Activated CD4-positive, alpha-beta T cell treated with anti-CD3 and anti-CD28 coated beads, Interleukin-2, amount 50 U/mL, for 1 hour (primary cell): ENCODE measurements at regions not wholly inside any gene's neighbourhood (a gene's known extent, or its start where the extent isn't known, plus 50 kb on each side); places are given as distances from the start of the nearest gene placed in this dataset.

Experiments used
- DNase-seq: peaks from one replicate; pipeline ENCODE4 v3.0.0-alpha.2; 2020

DNA sequence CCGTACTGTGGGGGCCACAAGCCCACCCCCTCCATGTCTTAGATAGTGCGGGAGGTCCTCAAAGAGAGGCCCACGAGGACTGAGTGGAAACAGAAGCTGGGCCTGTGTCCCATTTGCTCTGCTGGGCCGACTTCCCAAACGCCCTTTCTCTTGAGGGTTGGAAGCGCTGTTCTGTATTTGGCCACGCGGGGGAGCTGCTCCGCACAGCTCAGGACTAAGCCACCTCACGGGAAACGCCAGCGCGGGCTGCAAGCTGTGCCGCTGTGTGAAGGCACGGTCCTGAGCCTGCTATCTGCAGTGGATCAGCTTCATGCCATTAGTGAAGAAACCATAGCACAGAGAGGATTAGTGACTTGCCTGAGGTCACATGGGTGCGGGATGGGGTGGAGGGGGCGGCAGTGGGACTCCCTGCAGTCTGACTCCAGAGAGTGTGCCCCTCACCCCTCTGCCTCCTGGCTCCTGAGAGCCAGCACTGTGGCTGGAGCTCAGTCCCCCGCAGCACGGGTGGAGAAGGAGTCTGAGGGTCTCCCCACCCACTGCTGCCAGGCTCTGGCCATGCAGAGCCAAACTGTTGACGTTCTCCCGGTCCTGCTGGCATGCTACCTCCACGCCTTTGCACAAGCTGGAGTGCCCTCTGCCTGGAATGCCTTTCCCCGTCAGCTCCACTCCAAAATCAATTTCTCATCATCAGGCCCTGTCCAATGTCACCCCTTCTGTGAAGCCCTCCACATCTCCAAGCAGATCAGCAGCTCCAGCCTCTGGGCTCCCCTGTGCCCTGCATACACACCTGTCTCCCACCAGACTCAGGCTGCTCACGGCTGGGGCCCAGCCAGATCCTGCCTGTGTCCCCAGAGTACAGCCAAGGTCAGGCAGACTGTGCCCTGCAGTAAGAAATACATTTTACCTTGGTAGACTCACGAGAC, 51.5 kb upstream of the LRRC32 start:
- DNase-seq, result peak; percentile 67

GRCh38 chr11:76723142-76723541, 52.6 kb upstream of the LRRC32 start:
- no peak for DNase-seq

GRCh38 chr11:76723548-76723947, 53.0 kb upstream of the LRRC32 start:
- no peak for DNase-seq

- no peak for DNase-seq
Observed at GRCh38 chr11:76724171-76724768, 53.7 kb upstream of the LRRC32 start.

- no peak for DNase-seq
Observed at GRCh38 chr11:76728227-76728626, 54.9 kb upstream of the TSKU start.

DNA sequence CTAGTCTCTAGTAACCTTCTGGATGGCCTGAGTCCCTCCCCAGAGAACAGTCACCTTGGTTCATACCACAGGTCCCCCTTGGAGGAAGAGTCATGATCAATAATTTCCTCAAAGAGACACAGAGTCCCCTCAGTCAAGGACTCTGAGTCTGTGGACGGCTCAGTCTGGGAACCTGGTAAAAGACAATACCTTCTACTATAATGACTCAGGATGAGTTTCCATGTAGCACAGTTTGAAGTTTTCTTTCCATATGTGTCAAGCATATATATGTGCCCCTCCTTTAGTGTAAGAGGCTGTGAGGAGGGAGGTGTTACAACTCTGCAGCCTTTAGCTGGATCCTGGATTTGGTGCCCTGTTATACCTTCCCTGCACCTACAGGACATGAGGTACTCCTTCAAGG, 54.4 kb upstream of the TSKU start:
- no peak for DNase-seq

GRCh38 chr11:76729214-76729613, 53.9 kb upstream of the TSKU start:
- DNase-seq, result no peak

- no peak for DNase-seq
Observed at GRCh38 chr11:76730887-76731565, 52.1 kb upstream of the TSKU start.

- no peak for DNase-seq
Observed at GRCh38 chr11:76732643-76733042, 50.5 kb upstream of the TSKU start.
